GM23338 (cell line): ENCODE measurements at regions not wholly inside any gene's neighbourhood (a gene's known extent, or its start where the extent isn't known, plus 50 kb on each side); places are given as distances from the start of the nearest gene placed in this dataset.

Experiments used
- EZH2 ChIP-seq: fragments of 200-600 bp; sonication (generic); IDR thresholded peaks from one replicate; pipeline ENCODE4 v1.8.0; 2017; ENCODE audit warnings: antibody characterized with exemption, mild to moderate bottlenecking, low read depth; ENCODE audit not compliant: unreplicated experiment
- EZH2phosphoT487 ChIP-seq: fragments of 200-600 bp; sonication (generic); IDR thresholded peaks from one replicate; pipeline ENCODE4 v1.8.1; 2018; ENCODE audit warnings: antibody characterized with exemption; ENCODE audit not compliant: unreplicated experiment
- NANOG ChIP-seq: IDR thresholded peaks from 2 replicates; pipeline ENCODE4 v1.6.1; 2016; ENCODE audit warnings: antibody characterized with exemption, borderline replicate concordance
- POLR2AphosphoS5 ChIP-seq: IDR thresholded peaks from 2 replicates; pipeline ENCODE4 v1.6.1; 2016; ENCODE audit warnings: antibody characterized with exemption, low read depth
- TF ChIP-seq, protein P1 (sequence below), 2 experiments: fragments of 200-600 bp in 1 of 2; sonication (generic) in 1 of 2; conservative IDR thresholded peaks; 2 replicates each; pipeline versions ENCODE4 v1.5.1 to v1.6.1; 2016 to 2017; ENCODE audit warnings: antibody characterized with exemption in 2 of 2, low read depth in 2 of 2, mild to moderate bottlenecking in 2 of 2, moderate library complexity in 1 of 2
- TF ChIP-seq, protein P2 (sequence below): IDR thresholded peaks from one replicate; pipeline ENCODE4 v1.6.1; 2018; ENCODE audit warnings: antibody characterized with exemption; ENCODE audit not compliant: unreplicated experiment

DNA sequence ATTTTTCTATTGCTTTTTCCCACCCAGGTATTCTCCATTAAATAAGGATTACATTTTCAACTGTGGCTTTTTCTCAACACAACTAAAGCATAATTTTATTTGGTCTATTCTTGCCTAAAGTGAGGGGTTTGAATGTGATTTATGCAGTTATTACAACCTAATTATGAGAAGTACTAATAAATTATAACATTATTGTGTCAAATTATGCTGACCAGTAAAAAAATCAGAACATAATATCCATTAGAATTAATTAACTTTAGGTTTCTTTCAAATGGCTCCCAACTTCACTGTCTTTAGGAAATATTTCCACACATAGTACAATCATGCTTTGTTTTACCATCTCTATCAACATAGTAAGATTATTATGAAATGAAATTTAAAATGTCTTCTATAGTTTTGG lies 1293.9 kb downstream of the FSTL5 start:
- TF ChIP-seq NANOG (no peak), EZH2phosphoT487 (no peak), POLR2AphosphoS5 (no peak), EZH2 (no peak)
- TF ChIP-seq, protein P1, sequence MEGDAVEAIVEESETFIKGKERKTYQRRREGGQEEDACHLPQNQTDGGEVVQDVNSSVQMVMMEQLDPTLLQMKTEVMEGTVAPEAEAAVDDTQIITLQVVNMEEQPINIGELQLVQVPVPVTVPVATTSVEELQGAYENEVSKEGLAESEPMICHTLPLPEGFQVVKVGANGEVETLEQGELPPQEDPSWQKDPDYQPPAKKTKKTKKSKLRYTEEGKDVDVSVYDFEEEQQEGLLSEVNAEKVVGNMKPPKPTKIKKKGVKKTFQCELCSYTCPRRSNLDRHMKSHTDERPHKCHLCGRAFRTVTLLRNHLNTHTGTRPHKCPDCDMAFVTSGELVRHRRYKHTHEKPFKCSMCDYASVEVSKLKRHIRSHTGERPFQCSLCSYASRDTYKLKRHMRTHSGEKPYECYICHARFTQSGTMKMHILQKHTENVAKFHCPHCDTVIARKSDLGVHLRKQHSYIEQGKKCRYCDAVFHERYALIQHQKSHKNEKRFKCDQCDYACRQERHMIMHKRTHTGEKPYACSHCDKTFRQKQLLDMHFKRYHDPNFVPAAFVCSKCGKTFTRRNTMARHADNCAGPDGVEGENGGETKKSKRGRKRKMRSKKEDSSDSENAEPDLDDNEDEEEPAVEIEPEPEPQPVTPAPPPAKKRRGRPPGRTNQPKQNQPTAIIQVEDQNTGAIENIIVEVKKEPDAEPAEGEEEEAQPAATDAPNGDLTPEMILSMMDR (conservative IDR thresholded peaks at IDR 0.05; ENCODE audit: low read depth in 2 of 2), result no peak
- TF ChIP-seq, protein P2, sequence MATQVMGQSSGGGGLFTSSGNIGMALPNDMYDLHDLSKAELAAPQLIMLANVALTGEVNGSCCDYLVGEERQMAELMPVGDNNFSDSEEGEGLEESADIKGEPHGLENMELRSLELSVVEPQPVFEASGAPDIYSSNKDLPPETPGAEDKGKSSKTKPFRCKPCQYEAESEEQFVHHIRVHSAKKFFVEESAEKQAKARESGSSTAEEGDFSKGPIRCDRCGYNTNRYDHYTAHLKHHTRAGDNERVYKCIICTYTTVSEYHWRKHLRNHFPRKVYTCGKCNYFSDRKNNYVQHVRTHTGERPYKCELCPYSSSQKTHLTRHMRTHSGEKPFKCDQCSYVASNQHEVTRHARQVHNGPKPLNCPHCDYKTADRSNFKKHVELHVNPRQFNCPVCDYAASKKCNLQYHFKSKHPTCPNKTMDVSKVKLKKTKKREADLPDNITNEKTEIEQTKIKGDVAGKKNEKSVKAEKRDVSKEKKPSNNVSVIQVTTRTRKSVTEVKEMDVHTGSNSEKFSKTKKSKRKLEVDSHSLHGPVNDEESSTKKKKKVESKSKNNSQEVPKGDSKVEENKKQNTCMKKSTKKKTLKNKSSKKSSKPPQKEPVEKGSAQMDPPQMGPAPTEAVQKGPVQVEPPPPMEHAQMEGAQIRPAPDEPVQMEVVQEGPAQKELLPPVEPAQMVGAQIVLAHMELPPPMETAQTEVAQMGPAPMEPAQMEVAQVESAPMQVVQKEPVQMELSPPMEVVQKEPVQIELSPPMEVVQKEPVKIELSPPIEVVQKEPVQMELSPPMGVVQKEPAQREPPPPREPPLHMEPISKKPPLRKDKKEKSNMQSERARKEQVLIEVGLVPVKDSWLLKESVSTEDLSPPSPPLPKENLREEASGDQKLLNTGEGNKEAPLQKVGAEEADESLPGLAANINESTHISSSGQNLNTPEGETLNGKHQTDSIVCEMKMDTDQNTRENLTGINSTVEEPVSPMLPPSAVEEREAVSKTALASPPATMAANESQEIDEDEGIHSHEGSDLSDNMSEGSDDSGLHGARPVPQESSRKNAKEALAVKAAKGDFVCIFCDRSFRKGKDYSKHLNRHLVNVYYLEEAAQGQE, result no peak
